OCI-LY7 (cell line): ENCODE measurements at regions not wholly inside any gene's neighbourhood (a gene's known extent, or its start where the extent isn't known, plus 50 kb on each side); places are given as distances from the start of the nearest gene placed in this dataset.

Source experiments
- EZH2phosphoT487 ChIP-seq: fragments of 200-600 bp; sonication (generic); IDR thresholded peaks from 2 replicates; pipeline ENCODE4 v1.6.1; 2018; ENCODE audit warnings: low read depth, borderline replicate concordance, mild to moderate bottlenecking, mixed run types, antibody characterized with exemption, low read length, moderate library complexity, mixed read lengths
- TF ChIP-seq, protein P1 (sequence below): fragments of 200-600 bp; sonication (generic); conservative IDR thresholded peaks from 2 replicates; pipeline ENCODE4 v1.5.1; 2014; ENCODE audit warnings: mild to moderate bottlenecking, antibody characterized with exemption, low read length, moderate library complexity, mixed read lengths

DNA sequence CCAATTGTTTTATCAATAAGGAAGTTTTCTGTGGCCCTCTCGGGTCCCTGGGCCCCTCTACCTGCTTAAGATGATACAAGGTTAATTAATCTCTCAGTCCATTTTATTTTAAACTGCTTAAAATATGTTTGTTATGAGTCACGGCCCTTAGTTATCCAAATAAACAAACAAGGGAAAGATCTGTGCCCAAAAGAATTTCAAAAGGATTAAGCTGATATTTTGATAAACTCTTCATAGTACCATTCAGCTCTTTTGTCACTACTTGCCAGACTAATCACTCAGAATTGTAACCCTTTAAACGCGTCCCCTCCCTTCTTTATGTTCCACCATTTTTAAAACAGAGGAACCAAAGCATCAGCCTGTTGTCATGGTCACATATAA is 144.7 kb upstream of the STK17B start:
- TF ChIP-seq, protein P1, sequence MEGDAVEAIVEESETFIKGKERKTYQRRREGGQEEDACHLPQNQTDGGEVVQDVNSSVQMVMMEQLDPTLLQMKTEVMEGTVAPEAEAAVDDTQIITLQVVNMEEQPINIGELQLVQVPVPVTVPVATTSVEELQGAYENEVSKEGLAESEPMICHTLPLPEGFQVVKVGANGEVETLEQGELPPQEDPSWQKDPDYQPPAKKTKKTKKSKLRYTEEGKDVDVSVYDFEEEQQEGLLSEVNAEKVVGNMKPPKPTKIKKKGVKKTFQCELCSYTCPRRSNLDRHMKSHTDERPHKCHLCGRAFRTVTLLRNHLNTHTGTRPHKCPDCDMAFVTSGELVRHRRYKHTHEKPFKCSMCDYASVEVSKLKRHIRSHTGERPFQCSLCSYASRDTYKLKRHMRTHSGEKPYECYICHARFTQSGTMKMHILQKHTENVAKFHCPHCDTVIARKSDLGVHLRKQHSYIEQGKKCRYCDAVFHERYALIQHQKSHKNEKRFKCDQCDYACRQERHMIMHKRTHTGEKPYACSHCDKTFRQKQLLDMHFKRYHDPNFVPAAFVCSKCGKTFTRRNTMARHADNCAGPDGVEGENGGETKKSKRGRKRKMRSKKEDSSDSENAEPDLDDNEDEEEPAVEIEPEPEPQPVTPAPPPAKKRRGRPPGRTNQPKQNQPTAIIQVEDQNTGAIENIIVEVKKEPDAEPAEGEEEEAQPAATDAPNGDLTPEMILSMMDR = no peak
- no peak for TF ChIP-seq EZH2phosphoT487
